Activated T-cell treated with anti-CD3 and anti-CD28 coated beads for 4 hours (primary cell): ENCODE measurements at regions not wholly inside any gene's neighbourhood (a gene's known extent, or its start where the extent isn't known, plus 50 kb on each side); places are given as distances from the start of the nearest gene placed in this dataset.
"Not testable (repeated sequence)": the region's sequence is repeated elsewhere in the genome, so short reads cannot be mapped to it uniquely, and the experiment has no call there.

Experiments used
- DNase-seq: peaks from one replicate; pipeline ENCODE4 v3.0.0-alpha.2; 2020

GRCh38 chr16:13554643-13555042 lies 365.3 kb upstream of the ERCC4 start:
- no peak for DNase-seq

GRCh38 chr16:13557418-13557817 lies 362.5 kb upstream of the ERCC4 start:
- no peak for DNase-seq

GRCh38 chr16:13558752-13559151 lies 361.2 kb upstream of the ERCC4 start:
- DNase-seq = no peak

- DNase-seq = no peak
Measured at GRCh38 chr16:13559624-13560023, 360.3 kb upstream of the ERCC4 start.

- DNase-seq = no peak
Measured at GRCh38 chr16:13560151-13560550, 359.8 kb upstream of the ERCC4 start.

GRCh38 chr16:13561291-13562070 lies 358.5 kb upstream of the ERCC4 start:
- no peak for DNase-seq

GRCh38 chr16:13568803-13569202 lies 351.2 kb upstream of the ERCC4 start:
- DNase-seq = no peak

GRCh38 chr16:13569986-13570385 lies 350.0 kb upstream of the ERCC4 start:
- no peak for DNase-seq

GRCh38 chr16:13571036-13571435 lies 348.9 kb upstream of the ERCC4 start:
- no peak for DNase-seq

- DNase-seq = no peak
Measured at GRCh38 chr16:13573903-13574302, 346.1 kb upstream of the ERCC4 start.

GRCh38 chr16:13586051-13586450 lies 333.9 kb upstream of the ERCC4 start:
- no peak for DNase-seq

GRCh38 chr16:13587181-13587580 lies 332.8 kb upstream of the ERCC4 start:
- DNase-seq = no peak

- DNase-seq = no peak
Measured at GRCh38 chr16:13594823-13595222, 325.1 kb upstream of the ERCC4 start.

- DNase-seq = no peak
Measured at GRCh38 chr16:13606804-13607203, 313.1 kb upstream of the ERCC4 start.

- DNase-seq = no peak
Measured at GRCh38 chr16:13607289-13607688, 312.7 kb upstream of the ERCC4 start.

GRCh38 chr16:13611596-13611995 lies 308.4 kb upstream of the ERCC4 start:
- DNase-seq = no peak

GRCh38 chr16:13612623-13613022 lies 307.3 kb upstream of the ERCC4 start:
- no peak for DNase-seq

- DNase-seq = no peak
Measured at GRCh38 chr16:13613165-13613564, 306.8 kb upstream of the ERCC4 start.

GRCh38 chr16:13621639-13622038 lies 298.3 kb upstream of the ERCC4 start:
- DNase-seq = no peak

GRCh38 chr16:13628156-13628555 lies 291.8 kb upstream of the ERCC4 start:
- DNase-seq = no peak

- DNase-seq = no peak
Measured at GRCh38 chr16:13629704-13630103, 290.2 kb upstream of the ERCC4 start.

GRCh38 chr16:13630374-13630773 lies 289.6 kb upstream of the ERCC4 start:
- DNase-seq = no peak

GRCh38 chr16:13631213-13631767 lies 288.7 kb upstream of the ERCC4 start:
- no peak for DNase-seq

- no peak for DNase-seq
Measured at GRCh38 chr16:13631916-13632315, 288.0 kb upstream of the ERCC4 start.

GRCh38 chr16:13632504-13632903 lies 287.4 kb upstream of the ERCC4 start:
- DNase-seq = not testable (repeated sequence)
